GM18502 (cell line): ENCODE measurements at regions not wholly inside any gene's neighbourhood (a gene's known extent, or its start where the extent isn't known, plus 50 kb on each side); places are given as distances from the start of the nearest gene placed in this dataset.

Source experiments
- ATAC-seq: cut with Tn5 transposase; IDR thresholded peaks from one replicate; pipeline ENCODE4 v1.9.1; 2021; ENCODE audit warnings: mild to moderate bottlenecking; ENCODE audit not compliant: unreplicated experiment, poor library complexity

- ATAC-seq, result no peak
Measured at GRCh38 chr2:122194546-122194945, 439.1 kb downstream of the TSN start.

- ATAC-seq, result no peak
Measured at GRCh38 chr2:122203523-122203922, 448.1 kb downstream of the TSN start.

GRCh38 chr2:122205641-122206040 lies 450.2 kb downstream of the TSN start:
- ATAC-seq, result no peak

GRCh38 chr2:122206101-122206500 lies 450.6 kb downstream of the TSN start:
- no peak for ATAC-seq

- no peak for ATAC-seq
Measured at GRCh38 chr2:122209377-122209776, 453.9 kb downstream of the TSN start.

GRCh38 chr2:122210065-122210464 lies 454.6 kb downstream of the TSN start:
- ATAC-seq, result no peak

GRCh38 chr2:122210898-122211856 lies 455.7 kb downstream of the TSN start:
- ATAC-seq, result no peak

GRCh38 chr2:122213312-122213711 lies 457.9 kb downstream of the TSN start:
- ATAC-seq, result no peak

- no peak for ATAC-seq
Measured at GRCh38 chr2:122216071-122216470, 460.6 kb downstream of the TSN start.

GRCh38 chr2:122216901-122217300 lies 461.4 kb downstream of the TSN start:
- no peak for ATAC-seq

GRCh38 chr2:122218596-122218995 lies 463.1 kb downstream of the TSN start:
- no peak for ATAC-seq

- ATAC-seq, result no peak
Measured at GRCh38 chr2:122219504-122219903, 464.1 kb downstream of the TSN start.

GRCh38 chr2:122221665-122222064 lies 466.2 kb downstream of the TSN start:
- no peak for ATAC-seq

- ATAC-seq, result no peak
Measured at GRCh38 chr2:122231296-122231695, 475.8 kb downstream of the TSN start.

- ATAC-seq, result no peak
Measured at GRCh38 chr2:122233372-122233771, 477.9 kb downstream of the TSN start.

- ATAC-seq, result no peak
Measured at GRCh38 chr2:122236152-122236874, 480.9 kb downstream of the TSN start.

- no peak for ATAC-seq
Measured at GRCh38 chr2:122236925-122237324, 481.5 kb downstream of the TSN start.

GRCh38 chr2:122237450-122237849 lies 482.0 kb downstream of the TSN start:
- no peak for ATAC-seq

- no peak for ATAC-seq
Measured at GRCh38 chr2:122238006-122238559, 482.6 kb downstream of the TSN start.

GRCh38 chr2:122239440-122239839 lies 484.0 kb downstream of the TSN start:
- ATAC-seq, result no peak

GRCh38 chr2:122244598-122245229 lies 489.3 kb downstream of the TSN start:
- ATAC-seq, result no peak
